ENCODE measurements at regions not wholly inside any gene's neighbourhood (a gene's known extent, or its start where the extent isn't known, plus 50 kb on each side); places are given as distances from the start of the nearest gene placed in this dataset.

DNA sequence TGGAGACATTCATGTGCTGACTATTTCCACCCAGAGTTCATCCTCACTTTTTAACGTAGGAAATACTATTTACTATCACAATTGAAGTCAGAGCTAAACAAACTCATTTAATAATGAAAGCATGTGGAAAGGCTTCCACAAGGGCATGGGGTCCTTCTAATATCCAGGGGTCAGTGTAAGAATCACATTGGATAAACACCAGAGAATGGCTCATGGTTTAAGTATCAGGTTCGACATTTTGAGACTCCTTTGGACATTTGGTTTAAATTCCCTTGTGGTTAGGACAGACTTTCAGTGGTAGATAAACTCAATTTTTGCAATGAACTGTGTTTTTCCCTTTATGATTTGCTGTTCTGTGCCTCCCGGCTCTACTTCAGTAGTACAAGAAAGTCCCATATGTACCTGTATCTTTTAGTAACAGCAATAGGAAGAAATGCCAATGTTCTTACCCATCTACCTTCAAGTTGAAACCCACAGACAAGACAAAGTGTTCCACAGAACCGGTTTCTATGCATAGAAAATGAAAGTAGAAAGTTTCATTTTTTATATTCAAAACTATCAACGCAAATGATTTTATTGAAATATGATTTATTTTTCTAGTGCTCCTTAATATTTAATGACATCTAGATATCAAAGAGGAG, 589.0 kb upstream of the FAM241A start:
- H3K9me3 ChIP-seq (ENCODE audit: control insufficient read depth, low read depth, low read length) = no peaks in the 10 kb centered on the region
- no peaks in the 10 kb centered on the region for H3K27me3 ChIP-seq (ENCODE audit: control insufficient read depth, extremely low read depth, insufficient read depth, low read length)
- FAIRE-seq (no peak), DNase-seq (ENCODE audit: low read depth, low spot score) (no peak)
- no peak overlapping the region for H2AFZ ChIP-seq (ENCODE audit: control insufficient read depth, low read length)
- H3K27ac ChIP-seq (ENCODE audit: control insufficient read depth, insufficient read depth, low read length) = no peak overlapping the region
- peaks cover 2% of the 10 kb centered on the region for H3K4me1 ChIP-seq (ENCODE audit: control insufficient read depth, extremely low read depth, insufficient read depth, low read length)
- no peak overlapping the region for H3K4me3 ChIP-seq (ENCODE audit: control insufficient read depth in 2 of 3, extremely low read depth in 1 of 3, insufficient read depth in 2 of 3, low read depth in 1 of 3, low read length in 3 of 3)
- H3K36me3 ChIP-seq (ENCODE audit: control insufficient read depth in 2 of 2, extremely low read depth in 1 of 2, insufficient read depth in 2 of 2, low read length in 2 of 2) = no peaks in the 10 kb centered on the region
- H3K9ac ChIP-seq (ENCODE audit: control insufficient read depth, extremely low read depth, insufficient read depth, low read length) = no peak overlapping the region
- peak overlapping the region; percentile 10 for H3K4me2 ChIP-seq (ENCODE audit: control insufficient read depth, extremely low read depth, insufficient read depth, low read depth, low read length)
- TF ChIP-seq EZH2 (IDR thresholded peaks at IDR 0.05; ENCODE audit: low read length) = no peak
- TF ChIP-seq, protein P1, sequence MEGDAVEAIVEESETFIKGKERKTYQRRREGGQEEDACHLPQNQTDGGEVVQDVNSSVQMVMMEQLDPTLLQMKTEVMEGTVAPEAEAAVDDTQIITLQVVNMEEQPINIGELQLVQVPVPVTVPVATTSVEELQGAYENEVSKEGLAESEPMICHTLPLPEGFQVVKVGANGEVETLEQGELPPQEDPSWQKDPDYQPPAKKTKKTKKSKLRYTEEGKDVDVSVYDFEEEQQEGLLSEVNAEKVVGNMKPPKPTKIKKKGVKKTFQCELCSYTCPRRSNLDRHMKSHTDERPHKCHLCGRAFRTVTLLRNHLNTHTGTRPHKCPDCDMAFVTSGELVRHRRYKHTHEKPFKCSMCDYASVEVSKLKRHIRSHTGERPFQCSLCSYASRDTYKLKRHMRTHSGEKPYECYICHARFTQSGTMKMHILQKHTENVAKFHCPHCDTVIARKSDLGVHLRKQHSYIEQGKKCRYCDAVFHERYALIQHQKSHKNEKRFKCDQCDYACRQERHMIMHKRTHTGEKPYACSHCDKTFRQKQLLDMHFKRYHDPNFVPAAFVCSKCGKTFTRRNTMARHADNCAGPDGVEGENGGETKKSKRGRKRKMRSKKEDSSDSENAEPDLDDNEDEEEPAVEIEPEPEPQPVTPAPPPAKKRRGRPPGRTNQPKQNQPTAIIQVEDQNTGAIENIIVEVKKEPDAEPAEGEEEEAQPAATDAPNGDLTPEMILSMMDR (optimal IDR thresholded peaks at IDR 0.05 in 1 of 3, IDR thresholded peaks at IDR 0.05 in 1 of 3, conservative IDR thresholded peaks at IDR 0.05 in 1 of 3; ENCODE audit: extremely low read depth in 1 of 3, insufficient read depth in 2 of 3, low read length in 3 of 3) = no peak
- no peaks in the 10 kb centered on the region for H4K20me1 ChIP-seq (ENCODE audit: control insufficient read depth, extremely low read depth, insufficient read depth, low read length)
- no peaks in the 10 kb centered on the region for H3K9me1 ChIP-seq (ENCODE audit: control insufficient read depth, extremely low read depth, insufficient read depth, low read length)
- dilution Hi-C loops (cut with MboI; ENCODE audit: extremely low pct_ligation_motif_present, low sequenced_read_pairs) = no loop called here
- H3K79me2 ChIP-seq (ENCODE audit: control insufficient read depth, insufficient read depth, low read length) = no peaks in the 10 kb centered on the region

DNA sequence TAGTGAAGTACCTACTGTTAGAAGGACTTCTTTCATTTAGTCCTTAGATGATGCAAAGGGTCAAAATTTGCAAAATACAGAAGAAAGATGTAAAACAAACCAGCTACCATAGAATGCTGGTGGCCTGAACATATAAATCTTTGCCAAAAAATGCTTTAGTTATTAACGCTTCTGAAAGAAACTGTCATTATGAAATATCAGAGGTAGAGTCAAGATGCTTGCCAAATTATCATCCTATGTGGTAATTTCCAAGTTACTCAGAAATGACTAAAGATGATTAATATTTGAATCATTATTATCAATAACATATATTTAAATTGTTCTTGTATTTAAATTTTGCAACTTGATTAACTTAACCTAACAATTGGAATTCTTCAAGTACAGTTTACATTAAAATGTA, 588.4 kb upstream of the FAM241A start:
- no peaks in the 10 kb centered on the region for H3K9me1 ChIP-seq (ENCODE audit: control insufficient read depth, extremely low read depth, insufficient read depth, low read length)
- no peaks in the 10 kb centered on the region for H3K36me3 ChIP-seq (ENCODE audit: control insufficient read depth in 2 of 2, extremely low read depth in 1 of 2, insufficient read depth in 2 of 2, low read length in 2 of 2)
- no peak overlapping the region for H3K9ac ChIP-seq (ENCODE audit: control insufficient read depth, extremely low read depth, insufficient read depth, low read length)
- TF ChIP-seq EZH2 (IDR thresholded peaks at IDR 0.05; ENCODE audit: low read length) = no peak
- TF ChIP-seq, protein P1 (optimal IDR thresholded peaks at IDR 0.05 in 1 of 3, IDR thresholded peaks at IDR 0.05 in 1 of 3, conservative IDR thresholded peaks at IDR 0.05 in 1 of 3; ENCODE audit: extremely low read depth in 1 of 3, insufficient read depth in 2 of 3, low read length in 3 of 3) = no peak
- dilution Hi-C loops (cut with MboI; ENCODE audit: extremely low pct_ligation_motif_present, low sequenced_read_pairs) = no loop called here
- no peaks in the 10 kb centered on the region for H3K27me3 ChIP-seq (ENCODE audit: control insufficient read depth, extremely low read depth, insufficient read depth, low read length)
- H4K20me1 ChIP-seq (ENCODE audit: control insufficient read depth, extremely low read depth, insufficient read depth, low read length) = no peaks in the 10 kb centered on the region
- H3K27ac ChIP-seq (ENCODE audit: control insufficient read depth, insufficient read depth, low read length) = no peak overlapping the region
- DNase-seq (ENCODE audit: low read depth, low spot score) = no peak
- H3K4me3 ChIP-seq (ENCODE audit: control insufficient read depth in 2 of 3, extremely low read depth in 1 of 3, insufficient read depth in 2 of 3, low read depth in 1 of 3, low read length in 3 of 3) = no peak overlapping the region
- H2AFZ ChIP-seq (ENCODE audit: control insufficient read depth, low read length) = no peak overlapping the region
- H3K79me2 ChIP-seq (ENCODE audit: control insufficient read depth, insufficient read depth, low read length) = no peaks in the 10 kb centered on the region
- peak overlapping the region; percentile 10 for H3K4me2 ChIP-seq (ENCODE audit: control insufficient read depth, extremely low read depth, insufficient read depth, low read depth, low read length)
- H3K4me1 ChIP-seq (ENCODE audit: control insufficient read depth, extremely low read depth, insufficient read depth, low read length) = peaks cover 2% of the 10 kb centered on the region
- no peak for FAIRE-seq
- no peaks in the 10 kb centered on the region for H3K9me3 ChIP-seq (ENCODE audit: control insufficient read depth, low read depth, low read length)

Data from keratinocyte (primary cell).